CD4-positive, CD25-positive, alpha-beta regulatory T cell (primary cell): ENCODE measurements at regions not wholly inside any gene's neighbourhood (a gene's known extent, or its start where the extent isn't known, plus 50 kb on each side); places are given as distances from the start of the nearest gene placed in this dataset.
A peak's percentile ranks its signal among the peaks of the same experiment; 100 is the strongest.

Experiments used
- ATAC-seq, 2 donors: fragments of 150-1000 bp; cut with Tn5 transposase; one replicate each; pipeline ENCODE4 v1.10.0; 2021; ENCODE audit warnings: low read depth in 2 of 2, moderate number of reproducible peaks in 2 of 2, moderate library complexity in 1 of 2
- DNase-seq, 3 donors: peaks; one replicate each; pipeline versions ENCODE4 v3.0.0 to v3.0.0-alpha.2; 2012 to 2022; ENCODE audit warnings: mixed read lengths in 1 of 3
- H3K27ac ChIP-seq: one replicate; pipeline ENCODE4 v1.7.0; 2013; ENCODE audit warnings: mild to moderate bottlenecking, low read length; ENCODE audit not compliant: insufficient read depth, poor library complexity, severe bottlenecking
- H3K27me3 ChIP-seq: one replicate; pipeline ENCODE4 v1.7.0; 2013; ENCODE audit warnings: low read length; ENCODE audit not compliant: control insufficient read depth, insufficient read depth
- H3K36me3 ChIP-seq: one replicate; pipeline ENCODE4 v1.7.0; 2013; ENCODE audit warnings: mild to moderate bottlenecking, low read length, moderate library complexity; ENCODE audit not compliant: control insufficient read depth, insufficient read depth
- H3K4me1 ChIP-seq: 2 replicates; pipeline ENCODE4 v1.7.0; 2013; ENCODE audit warnings: mild to moderate bottlenecking, low read length; ENCODE audit not compliant: insufficient read depth, control insufficient read depth, poor library complexity, severe bottlenecking
- H3K4me3 ChIP-seq: one replicate; pipeline ENCODE4 v1.7.0; 2013; ENCODE audit warnings: low read depth, mild to moderate bottlenecking, low read length, moderate library complexity
- H3K9me3 ChIP-seq, 2 experiments: 1 replicate in 1 of 2; 2 replicates in 1 of 2; pipeline ENCODE4 v1.7.0; 2013; ENCODE audit warnings: low read length in 2 of 2, mild to moderate bottlenecking in 1 of 2, moderate library complexity in 1 of 2; ENCODE audit not compliant: control insufficient read depth in 2 of 2
- H3K27ac Mint-ChIP-seq, 3 donors: one replicate each; pipeline ENCODE4 v1.8.0; 2020 to 2022; ENCODE audit warnings: mild to moderate bottlenecking in 3 of 3, mixed read lengths in 3 of 3, moderate library complexity in 2 of 3
- H3K27me3 Mint-ChIP-seq: one replicate; pipeline ENCODE4 v1.8.0; 2022; ENCODE audit warnings: mild to moderate bottlenecking, mixed read lengths
- H3K36me3 Mint-ChIP-seq: one replicate; pipeline ENCODE4 v1.8.0; 2020; ENCODE audit warnings: mixed read lengths
- H3K4me1 Mint-ChIP-seq, 4 donors: one replicate each; pipeline ENCODE4 v1.8.0; 2020 to 2022; ENCODE audit warnings: mixed read lengths in 4 of 4, mild to moderate bottlenecking in 1 of 4
- H3K4me3 Mint-ChIP-seq, 4 donors: one replicate each; pipeline ENCODE4 v1.8.0; 2020 to 2022; ENCODE audit warnings: mild to moderate bottlenecking in 4 of 4, mixed read lengths in 4 of 4, moderate library complexity in 3 of 4
- H3K9me3 Mint-ChIP-seq, 7 donors: one replicate each; pipeline ENCODE4 v1.8.0; 2020 to 2022; ENCODE audit warnings: mixed read lengths in 7 of 7, mild to moderate bottlenecking in 3 of 7, moderate library complexity in 2 of 7

GRCh38 chr10:104505521-104506042 is 135.5 kb upstream of the SORCS3 start:
- H3K9me3 ChIP-seq, result no peaks in the 10 kb centered on the region
- H3K27ac ChIP-seq, result no peak overlapping the region
- no peak for DNase-seq
- H3K9me3 Mint-ChIP-seq, result no peaks in the 10 kb centered on the region
- no peak overlapping the region for H3K4me3 ChIP-seq
- H3K27ac Mint-ChIP-seq, result no peak overlapping the region
- H3K36me3 Mint-ChIP-seq, result no peaks in the 10 kb centered on the region
- H3K27me3 ChIP-seq, result peaks cover 9% of the 10 kb centered on the region
- H3K4me1 Mint-ChIP-seq, result peaks cover 0 to 2% (median 0%) of the 10 kb centered on the region in 4 donors
- no peaks in the 10 kb centered on the region for H3K4me1 ChIP-seq
- H3K36me3 ChIP-seq, result no peaks in the 10 kb centered on the region
- ATAC-seq, result no peak
- H3K27me3 Mint-ChIP-seq, result peaks cover 14% of the 10 kb centered on the region
- H3K4me3 Mint-ChIP-seq, result no peak overlapping the region

GRCh38 chr10:104509981-104510380 is 131.1 kb upstream of the SORCS3 start:
- no peaks in the 10 kb centered on the region for H3K4me1 Mint-ChIP-seq
- peaks cover 4% of the 10 kb centered on the region for H3K27me3 ChIP-seq

GRCh38 chr10:104510644-104511043 is 130.4 kb upstream of the SORCS3 start:
- ATAC-seq (no peak), DNase-seq (no peak)
- Histone ChIP-seq H3K9me3 (no peaks in the 10 kb centered on the region), H3K4me1 (no peaks in the 10 kb centered on the region), H3K4me3 (no peak overlapping the region), H3K36me3 (no peaks in the 10 kb centered on the region), H3K27ac (no peak overlapping the region), H3K27me3 (peaks cover 4% of the 10 kb centered on the region)
- Mint-ChIP-seq H3K9me3 (no peaks in the 10 kb centered on the region), H3K27me3 (peaks cover 24% of the 10 kb centered on the region), H3K36me3 (no peaks in the 10 kb centered on the region), H3K4me3 (no peak overlapping the region), H3K27ac (no peak overlapping the region), H3K4me1 (no peaks in the 10 kb centered on the region)

More at GRCh38 chr10:104509981-104510380, 131.1 kb upstream of the SORCS3 start:
- Mint-ChIP-seq H3K27ac (no peak overlapping the region), H3K27me3 (peaks cover 24% of the 10 kb centered on the region), H3K9me3 (no peaks in the 10 kb centered on the region), H3K4me3 (no peak overlapping the region), H3K36me3 (no peaks in the 10 kb centered on the region)
- H3K4me1 ChIP-seq, result no peaks in the 10 kb centered on the region
- ATAC-seq (no peak), DNase-seq (no peak)
- no peak overlapping the region for H3K27ac ChIP-seq
- H3K4me3 ChIP-seq, result no peak overlapping the region
- H3K36me3 ChIP-seq, result no peaks in the 10 kb centered on the region
- H3K9me3 ChIP-seq, result no peaks in the 10 kb centered on the region

GRCh38 chr10:104512800-104513199 is 128.3 kb upstream of the SORCS3 start:
- Mint-ChIP-seq H3K9me3 (no peaks in the 10 kb centered on the region), H3K36me3 (no peaks in the 10 kb centered on the region), H3K27ac (no peak overlapping the region), H3K4me1 (no peaks in the 10 kb centered on the region), H3K4me3 (no peak overlapping the region), H3K27me3 (peaks cover 20% of the 10 kb centered on the region)
- H3K27me3 ChIP-seq, result peaks cover 2% of the 10 kb centered on the region
- no peaks in the 10 kb centered on the region for H3K9me3 ChIP-seq
- H3K36me3 ChIP-seq, result no peaks in the 10 kb centered on the region
- DNase-seq (no peak), ATAC-seq (no peak)
- H3K4me1 ChIP-seq, result no peaks in the 10 kb centered on the region
- no peak overlapping the region for H3K27ac ChIP-seq
- no peak overlapping the region for H3K4me3 ChIP-seq

- ATAC-seq (no peak), DNase-seq (no peak)
- Histone ChIP-seq H3K4me3 (no peak overlapping the region), H3K36me3 (no peaks in the 10 kb centered on the region), H3K9me3 (no peaks in the 10 kb centered on the region), H3K27me3 (peaks cover 2% of the 10 kb centered on the region), H3K27ac (no peak overlapping the region), H3K4me1 (no peaks in the 10 kb centered on the region)
- Mint-ChIP-seq H3K36me3 (no peaks in the 10 kb centered on the region), H3K9me3 (peaks cover 0 to 2% (median 0%) of the 10 kb centered on the region in 7 donors), H3K4me3 (no peak overlapping the region), H3K4me1 (no peaks in the 10 kb centered on the region), H3K27me3 (peaks cover 18% of the 10 kb centered on the region), H3K27ac (no peak overlapping the region)
Measured at GRCh38 chr10:104515678-104516199, 125.4 kb upstream of the SORCS3 start.

- no peak for ATAC-seq
Measured at GRCh38 chr10:104516986-104517385, 124.1 kb upstream of the SORCS3 start.

GRCh38 chr10:104517946-104518345 is 123.1 kb upstream of the SORCS3 start:
- H3K9me3 ChIP-seq, result no peaks in the 10 kb centered on the region
- peaks cover 12% of the 10 kb centered on the region for H3K27me3 Mint-ChIP-seq
- no peak for ATAC-seq
- H3K36me3 ChIP-seq, result no peaks in the 10 kb centered on the region
- no peak overlapping the region for H3K4me3 ChIP-seq
- peaks cover 0 to 3% (median 0%) of the 10 kb centered on the region in 7 donors for H3K9me3 Mint-ChIP-seq
- H3K27ac Mint-ChIP-seq, result peak overlapping the region in 1 of 3 donors; percentile 28
- H3K4me1 Mint-ChIP-seq, result no peaks in the 10 kb centered on the region
- H3K4me3 Mint-ChIP-seq, result no peak overlapping the region
- no peaks in the 10 kb centered on the region for H3K4me1 ChIP-seq
- DNase-seq, result no peak
- H3K27me3 ChIP-seq, result peaks cover 2% of the 10 kb centered on the region
- H3K27ac ChIP-seq, result no peak overlapping the region
- no peaks in the 10 kb centered on the region for H3K36me3 Mint-ChIP-seq

More at GRCh38 chr10:104516986-104517385, 124.1 kb upstream of the SORCS3 start:
- no peaks in the 10 kb centered on the region for H3K9me3 ChIP-seq
- Mint-ChIP-seq H3K9me3 (peaks cover 0 to 2% (median 0%) of the 10 kb centered on the region in 7 donors), H3K36me3 (no peaks in the 10 kb centered on the region), H3K4me1 (no peaks in the 10 kb centered on the region), H3K4me3 (no peak overlapping the region), H3K27ac (no peak overlapping the region), H3K27me3 (peaks cover 15% of the 10 kb centered on the region)
- no peak overlapping the region for H3K4me3 ChIP-seq
- H3K27me3 ChIP-seq, result peaks cover 2% of the 10 kb centered on the region
- H3K4me1 ChIP-seq, result no peaks in the 10 kb centered on the region
- H3K36me3 ChIP-seq, result no peaks in the 10 kb centered on the region
- H3K27ac ChIP-seq, result no peak overlapping the region
- no peak for DNase-seq

GRCh38 chr10:104518891-104519290 is 122.2 kb upstream of the SORCS3 start:
- H3K36me3 ChIP-seq, result no peaks in the 10 kb centered on the region
- no peaks in the 10 kb centered on the region for H3K27me3 ChIP-seq
- no peaks in the 10 kb centered on the region for H3K4me1 Mint-ChIP-seq
- ATAC-seq, result no peak
- peaks cover 9% of the 10 kb centered on the region for H3K27me3 Mint-ChIP-seq
- no peak overlapping the region for H3K27ac ChIP-seq
- no peaks in the 10 kb centered on the region for H3K36me3 Mint-ChIP-seq
- no peaks in the 10 kb centered on the region for H3K4me1 ChIP-seq
- DNase-seq, result no peak
- no peaks in the 10 kb centered on the region for H3K9me3 ChIP-seq
- no peak overlapping the region for H3K4me3 Mint-ChIP-seq
- no peak overlapping the region for H3K4me3 ChIP-seq
- peak overlapping the region in 1 of 3 donors; percentile 2 for H3K27ac Mint-ChIP-seq
- peaks cover 0 to 3% (median 0%) of the 10 kb centered on the region in 7 donors for H3K9me3 Mint-ChIP-seq
